ENCODE measurements at regions not wholly inside any gene's neighbourhood (a gene's known extent, or its start where the extent isn't known, plus 50 kb on each side); places are given as distances from the start of the nearest gene placed in this dataset.

DNA sequence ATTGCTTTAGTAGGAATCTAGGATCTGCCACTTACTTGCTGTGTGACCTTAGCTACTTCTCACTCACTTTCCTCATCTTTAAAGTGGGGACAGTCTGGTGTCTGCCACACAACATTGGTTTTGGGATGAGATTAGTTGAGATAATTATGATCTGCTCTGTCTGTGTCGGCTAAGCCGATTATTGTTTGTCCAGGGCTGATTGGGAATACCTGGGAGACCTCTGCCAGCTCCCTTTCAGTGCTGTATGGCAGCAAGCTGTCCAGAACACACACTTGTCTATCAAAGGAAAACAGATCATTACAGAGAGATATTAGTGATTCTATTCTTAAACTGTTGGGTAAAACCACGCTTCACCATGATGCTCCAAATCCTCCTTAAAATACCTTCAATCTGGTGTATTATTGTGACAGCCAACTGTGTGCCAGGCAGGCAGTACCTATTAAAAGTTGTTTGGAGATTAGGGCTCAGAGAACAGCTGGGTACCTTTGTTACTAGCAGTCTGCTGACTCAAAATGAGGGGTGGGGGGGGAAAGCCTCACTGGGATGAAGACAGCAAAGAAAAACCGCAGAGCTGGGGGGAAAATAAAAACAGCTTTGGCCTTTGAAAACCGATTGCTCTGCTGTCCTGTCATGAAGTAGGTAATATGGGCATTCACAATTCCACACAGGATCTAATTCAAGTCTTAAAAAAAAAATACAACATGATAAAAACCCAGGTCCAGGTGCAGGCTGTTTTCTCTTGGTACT is 458.4 kb upstream of the C9orf72 start:
- FAIRE-seq = no peak

GRCh38 chr9:28032268-28032590 is 458.9 kb upstream of the C9orf72 start:
- FAIRE-seq = no peak

GRCh38 chr9:28034242-28034641 is 461.0 kb upstream of the C9orf72 start:
- FAIRE-seq = no peak

GRCh38 chr9:28037968-28038367 is 464.7 kb upstream of the C9orf72 start:
- FAIRE-seq = no peak

- FAIRE-seq = no peak
Observed at GRCh38 chr9:28045051-28045450, 471.8 kb upstream of the C9orf72 start.

DNA sequence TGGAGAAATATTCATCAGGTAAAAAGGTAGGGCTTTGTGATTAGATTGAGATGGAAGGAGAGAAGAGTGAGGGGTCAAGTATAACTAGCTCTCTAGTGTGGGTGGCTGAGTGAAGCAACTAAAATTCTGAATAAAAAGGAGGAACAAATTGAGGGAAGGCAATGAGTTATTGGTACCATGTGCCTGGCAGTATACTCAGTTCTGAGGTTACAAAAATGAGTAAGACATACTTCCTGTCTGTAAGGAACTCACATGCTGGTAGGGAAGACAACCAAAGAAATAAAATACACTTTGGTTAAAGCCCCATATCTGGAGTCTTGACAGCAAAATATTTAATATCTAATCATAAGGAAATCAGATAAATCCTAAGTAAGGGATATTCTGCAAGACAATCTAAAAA is 476.8 kb upstream of the C9orf72 start:
- FAIRE-seq = no peak

DNA sequence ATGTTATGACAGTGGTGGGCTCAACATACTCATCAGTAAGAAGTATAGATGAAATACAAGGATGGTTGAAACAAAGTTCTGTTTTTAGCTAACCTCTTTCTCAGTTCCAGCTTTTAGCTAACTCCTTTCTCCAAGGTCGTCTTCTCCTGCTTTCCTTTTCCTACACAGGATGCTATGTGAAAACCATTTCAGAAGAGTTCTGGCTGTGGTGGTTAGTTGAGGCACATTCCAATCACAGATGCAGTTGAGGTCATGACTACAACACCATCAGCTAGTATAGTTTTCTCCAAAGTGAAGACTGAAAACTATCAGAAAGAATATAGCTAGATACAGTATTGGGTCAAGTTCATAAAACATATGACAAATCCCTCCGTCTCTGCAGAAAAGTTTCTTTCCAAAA is 477.7 kb upstream of the C9orf72 start:
- no peak for FAIRE-seq

DNA sequence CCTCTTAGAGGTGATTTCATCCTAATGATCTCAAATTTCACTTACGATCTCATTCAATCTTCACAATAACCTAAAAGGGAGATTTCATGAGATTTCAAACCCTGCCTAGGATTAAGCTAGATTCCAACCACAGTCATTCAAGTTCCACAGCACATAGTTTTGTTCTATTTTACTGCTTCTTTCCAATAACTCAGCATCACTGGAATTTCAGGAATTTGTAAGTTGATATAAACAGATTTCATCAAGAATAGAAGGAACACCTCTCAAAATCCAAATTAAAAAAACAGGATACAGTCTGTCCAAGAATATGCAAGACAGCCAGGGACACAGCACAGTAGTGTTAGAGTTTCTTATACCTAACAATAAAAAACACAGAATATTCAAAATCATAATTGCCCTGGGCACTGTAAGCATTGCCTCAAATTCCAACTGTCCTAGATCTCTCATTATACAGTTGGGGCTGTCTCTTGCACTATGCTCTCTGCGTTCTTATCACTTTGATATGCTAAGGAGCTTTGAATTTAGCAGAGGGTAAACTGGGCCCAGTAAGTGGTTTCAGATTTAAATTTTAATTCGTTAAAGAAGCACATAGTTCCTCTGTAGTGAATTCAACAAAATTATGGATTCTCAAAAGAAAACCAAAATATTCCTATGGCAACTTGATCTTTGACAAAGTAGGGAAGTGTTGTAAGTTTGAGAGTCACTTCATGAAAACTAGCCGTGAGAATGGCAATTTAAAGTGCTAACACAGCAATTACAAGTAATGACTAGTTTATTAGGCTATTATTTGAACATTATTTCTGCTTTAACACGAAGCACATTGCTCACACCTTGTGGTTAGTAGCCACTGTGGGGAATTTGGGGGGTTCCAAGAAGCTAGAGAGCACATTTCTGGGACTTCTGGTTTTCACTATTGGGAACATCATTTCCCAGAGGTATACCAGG is 478.6 kb upstream of the C9orf72 start:
- FAIRE-seq = no peak

- peak; percentile 8 for FAIRE-seq
Observed at GRCh38 chr9:28053096-28053777, 480.0 kb upstream of the C9orf72 start.

GRCh38 chr9:28056006-28056405 is 482.7 kb upstream of the C9orf72 start:
- FAIRE-seq = no peak

DNA sequence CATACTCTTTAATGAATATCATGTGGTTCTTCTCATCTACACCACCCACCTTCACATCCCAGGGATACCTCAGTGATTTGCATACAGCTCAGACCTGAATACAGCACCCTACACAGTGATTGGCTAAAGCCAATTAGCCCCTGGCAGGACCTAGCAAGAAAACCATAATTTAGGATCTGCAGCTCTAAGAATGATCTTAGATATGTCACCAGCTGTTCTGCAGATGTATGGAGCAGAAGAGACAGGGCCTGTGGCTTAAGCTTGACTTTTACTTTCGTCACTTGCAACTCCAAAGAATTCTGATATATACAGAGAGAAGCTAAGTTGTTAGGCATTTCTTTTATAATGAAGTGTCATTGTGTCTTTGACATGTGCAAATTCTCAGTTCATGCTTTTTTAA is 483.2 kb upstream of the C9orf72 start:
- FAIRE-seq = no peak

- no peak for FAIRE-seq
Observed at GRCh38 chr9:28059192-28059591, 485.9 kb upstream of the C9orf72 start.

DNA sequence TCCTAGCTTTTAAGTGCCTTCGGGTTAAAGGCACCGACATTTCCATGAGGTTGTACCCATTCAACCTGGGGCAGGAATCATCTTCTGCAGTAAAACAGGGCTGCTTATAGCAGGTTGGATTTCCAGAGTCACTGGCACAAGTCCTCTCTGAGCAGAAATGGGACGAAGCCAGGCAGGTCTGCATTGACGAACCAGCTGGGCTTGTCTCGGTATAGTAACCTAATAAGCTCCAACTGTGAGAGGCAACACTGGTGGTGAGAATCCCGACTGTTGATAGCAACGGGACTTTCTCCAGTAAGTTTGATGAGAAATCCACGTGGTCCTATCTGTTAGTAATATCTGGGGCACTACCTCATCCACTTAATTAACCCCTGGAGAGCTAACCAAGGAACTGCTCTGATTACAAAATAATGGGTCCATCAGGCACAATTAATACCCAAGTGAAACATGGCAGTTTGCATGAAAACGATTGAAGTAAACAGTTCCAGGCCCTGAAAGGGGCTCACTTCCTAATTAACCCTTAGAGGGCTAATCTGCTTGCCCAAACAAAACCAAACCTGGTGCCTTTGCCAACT is 491.0 kb upstream of the C9orf72 start:
- FAIRE-seq = no peak

DNA sequence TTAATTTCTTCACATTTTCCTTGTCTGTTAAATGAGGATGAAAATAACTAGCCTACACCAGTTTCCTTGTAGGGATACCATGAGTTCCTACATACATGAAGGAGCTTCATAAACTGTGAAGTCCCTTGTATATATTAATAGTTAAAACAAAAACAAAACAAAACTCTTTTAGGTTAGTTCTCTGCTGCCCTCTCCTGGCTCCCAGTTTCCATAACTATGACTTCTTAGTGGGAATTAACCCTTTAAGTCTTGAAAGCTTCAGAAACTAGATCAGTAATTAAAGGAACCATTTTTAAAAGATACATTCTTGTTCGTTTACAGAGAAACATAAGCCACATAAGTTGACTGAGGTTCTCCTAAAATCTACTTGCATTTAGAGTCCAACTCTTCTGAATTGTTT is 500.0 kb upstream of the C9orf72 start:
- peak; percentile 39 for FAIRE-seq

GRCh38 chr9:28079677-28080076 is 506.4 kb upstream of the C9orf72 start:
- no peak for FAIRE-seq

DNA sequence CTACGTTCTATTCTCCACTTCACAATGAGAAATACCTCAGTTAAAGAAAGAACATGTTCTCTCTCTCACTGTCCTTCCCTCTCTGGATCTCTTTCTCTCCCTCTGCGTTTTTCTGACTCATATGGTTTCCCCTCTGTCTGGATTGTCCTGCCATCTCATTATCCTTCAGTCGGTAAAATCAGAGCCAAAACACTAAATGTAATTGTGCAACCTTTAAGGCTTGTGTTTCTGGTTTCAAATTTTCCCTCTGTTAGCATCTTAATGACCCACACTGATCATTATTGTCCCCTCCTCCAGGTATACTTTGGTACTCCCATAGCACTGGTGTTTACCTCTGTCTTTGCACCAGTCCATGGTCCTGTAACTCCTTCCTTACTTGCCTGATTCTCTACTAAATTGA is 509.4 kb upstream of the C9orf72 start:
- FAIRE-seq = no peak

DNA sequence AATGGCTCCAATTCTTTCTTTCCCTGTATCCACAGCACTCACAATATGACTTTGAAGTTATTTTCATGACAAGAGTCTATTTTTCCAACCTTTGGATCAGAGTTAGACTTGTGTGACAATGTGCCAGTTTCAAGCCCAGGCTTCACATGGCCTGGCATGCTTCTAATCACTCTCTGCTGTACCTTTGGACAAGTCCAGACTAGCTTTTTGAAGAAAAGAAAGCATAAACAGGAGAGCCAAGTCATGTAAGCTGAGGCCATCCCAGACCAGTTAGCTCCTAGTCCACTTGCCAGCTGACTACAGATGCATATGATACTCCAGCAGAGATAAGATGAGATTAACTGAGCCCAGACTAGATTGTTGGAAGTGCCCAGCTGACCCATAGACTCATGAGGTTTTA is 513.6 kb upstream of the C9orf72 start:
- FAIRE-seq = no peak

DNA sequence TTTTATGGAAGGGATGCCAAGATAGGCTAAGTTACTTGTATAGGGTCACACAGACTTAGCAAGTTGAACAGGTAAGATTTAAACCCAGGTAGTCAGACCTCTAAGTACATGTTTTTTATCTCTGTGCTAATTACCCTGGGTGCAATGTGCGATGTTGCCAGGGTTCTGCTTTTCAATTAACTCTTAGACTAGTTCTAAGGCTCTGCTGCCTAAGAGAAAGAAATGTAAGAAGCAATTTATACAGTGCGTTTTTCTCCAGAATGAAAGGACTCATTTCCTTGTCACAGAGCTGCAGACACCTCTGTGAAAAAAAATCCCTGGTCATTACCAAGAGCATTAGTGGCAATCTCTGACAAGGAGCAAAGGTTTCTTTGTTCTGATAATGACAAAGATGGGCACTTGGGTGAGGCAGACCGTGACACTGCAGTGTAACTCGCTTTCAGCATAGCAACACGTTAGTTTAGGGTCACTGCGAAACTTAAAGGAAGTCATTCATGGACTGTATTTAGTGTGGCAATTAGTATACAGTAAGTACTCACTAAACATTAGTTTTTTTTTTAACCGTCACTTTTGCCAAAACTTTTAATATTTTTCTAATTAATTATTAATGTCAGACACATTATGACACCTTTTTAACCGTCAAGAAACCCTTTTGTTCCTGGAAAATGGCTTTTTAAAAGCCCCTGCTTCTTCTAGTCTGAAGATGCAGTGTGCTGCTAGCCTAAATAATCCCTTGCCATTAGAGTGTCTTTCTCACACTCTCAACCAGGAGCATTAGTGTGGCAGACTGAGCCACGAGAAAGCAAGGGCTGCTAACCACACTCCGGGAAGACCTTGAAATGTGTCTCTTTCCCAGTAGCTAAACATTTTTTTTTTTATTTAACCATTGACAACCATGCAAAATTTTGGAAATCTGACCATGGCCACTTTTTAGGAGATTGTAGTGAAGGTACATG is 520.0 kb upstream of the C9orf72 start:
- FAIRE-seq = no peak

DNA sequence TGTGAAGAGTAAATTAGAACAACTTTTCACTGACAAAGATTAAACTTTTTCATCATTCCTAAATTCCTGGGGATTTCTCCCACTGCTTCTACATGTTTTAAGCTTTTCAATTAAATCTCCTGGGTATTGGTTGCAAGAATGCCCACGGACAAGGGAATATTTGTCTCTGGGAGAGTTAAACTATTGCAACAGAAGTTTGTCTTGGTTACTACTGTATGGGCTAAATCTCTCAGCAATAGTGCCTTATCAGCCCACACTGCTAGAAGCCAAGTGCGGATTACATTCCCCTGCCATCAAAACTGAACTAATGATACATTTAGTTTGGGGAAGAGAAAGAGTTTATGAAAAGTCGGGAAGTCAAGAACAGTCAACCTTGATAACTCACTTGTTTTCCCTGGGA is 528.2 kb upstream of the C9orf72 start:
- no peak for FAIRE-seq

DNA sequence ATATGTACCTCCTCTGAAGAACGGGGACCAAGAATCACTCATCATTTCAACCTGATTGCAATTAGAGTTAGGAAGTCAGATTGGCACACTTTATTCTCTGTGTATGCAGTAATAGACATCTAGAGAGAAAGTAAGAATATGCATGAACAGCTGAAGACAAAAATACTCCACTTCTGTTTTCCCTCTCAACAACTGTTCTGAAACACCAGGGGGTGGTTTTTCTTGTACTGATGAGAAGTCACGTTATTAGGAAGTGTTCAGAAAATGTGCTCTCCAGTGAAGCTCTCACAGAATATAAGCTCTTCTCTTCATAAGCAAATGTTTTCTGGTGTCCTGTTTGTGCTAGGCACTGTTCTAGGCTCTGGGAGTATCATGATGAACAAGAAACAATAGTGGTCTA is 531.7 kb upstream of the C9orf72 start:
- FAIRE-seq = no peak

DNA sequence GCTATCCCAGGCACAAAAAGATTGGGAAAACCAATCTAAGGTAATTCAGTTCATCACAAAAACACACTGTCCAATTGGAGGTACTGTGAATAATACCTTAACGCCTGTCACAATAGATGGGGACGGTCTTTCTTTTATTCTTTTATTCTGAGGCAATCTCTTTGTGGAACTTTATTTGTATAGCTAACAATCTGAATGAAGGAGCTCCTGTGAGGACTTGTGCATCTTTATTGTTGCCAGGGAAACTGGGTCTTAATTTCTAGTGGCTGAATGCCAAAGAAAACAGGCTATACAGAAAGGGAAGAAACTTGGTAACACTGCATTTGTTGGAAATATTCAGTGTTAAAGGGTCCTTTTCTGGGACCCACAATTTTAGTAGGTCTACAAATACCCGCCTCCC is 546.9 kb upstream of the C9orf72 start:
- FAIRE-seq = no peak

- FAIRE-seq = no peak
Observed at GRCh38 chr9:28120626-28121025, 547.3 kb upstream of the C9orf72 start.
